Thyroid gland (tissue), 4 donors: ENCODE measurements at regions not wholly inside any gene's neighbourhood (a gene's known extent, or its start where the extent isn't known, plus 50 kb on each side); places are given as distances from the start of the nearest gene placed in this dataset.

ENCODE experiments used
- DNase-seq, 2 donors: peaks; one replicate each; pipeline ENCODE4 v3.0.0-alpha.2; 2019
- H3K27ac ChIP-seq, 3 donors: fragments of 200-600 bp; sonication (generic); 1 replicate in 2 of 3; 2 replicates in 1 of 3; pipeline ENCODE4 v1.5.1; 2016 to 2019; ENCODE audit warnings: mild to moderate bottlenecking in 1 of 3, moderate library complexity in 1 of 3
- H3K27me3 ChIP-seq: fragments of 200-600 bp; sonication (generic); one replicate; pipeline ENCODE4 v1.5.1; 2019
- H3K36me3 ChIP-seq, 2 donors: fragments of 200-600 bp; sonication (generic); one replicate each; pipeline ENCODE4 v1.5.1; 2016 to 2019
- H3K4me1 ChIP-seq, 2 donors: fragments of 200-600 bp; sonication (generic); one replicate each; pipeline ENCODE4 v1.5.1; 2017 to 2019
- H3K4me3 ChIP-seq, 3 donors: fragments of 200-600 bp; sonication (generic); replicated peaks in 1 of 3; 1 replicate in 2 of 3; 2 replicates in 1 of 3; pipeline ENCODE4 v1.5.1; 2016; ENCODE audit warnings: mild to moderate bottlenecking in 1 of 3
- H3K9me3 ChIP-seq: fragments of 200-600 bp; sonication (generic); one replicate; pipeline ENCODE4 v1.5.1; 2017
- POLR2A ChIP-seq, 2 donors: fragments of 450-650 bp; IDR thresholded peaks; one replicate each; pipeline ENCODE4 v1.6.1; 2017; ENCODE audit warnings: antibody characterized with exemption in 2 of 2, mild to moderate bottlenecking in 2 of 2, moderate library complexity in 1 of 2
- WGBS, 2 donors: methylation state at CpG; one replicate each; pipeline ENCODE4 v1.1.5; 2017; 5-methylcytosine and 5-hydroxymethylcytosine counted together
- intact Hi-C: fragments of 100-400 bp; cut with DNase I; formaldehyde crosslinking; loops from one replicate; pipeline ENCODE4 v1.15.1; 2023
- TF ChIP-seq, protein P1 (sequence below), 6 experiments: fragments of 200-600 bp in 3 of 6; fragments of 450-650 bp in 3 of 6; sonication (generic) in 3 of 6; IDR thresholded peaks; one replicate each; pipeline ENCODE4 v1.5.1; 2016 to 2019; ENCODE audit warnings: antibody characterized with exemption in 6 of 6, mild to moderate bottlenecking in 2 of 6, inconsistent platforms in 1 of 6, moderate library complexity in 1 of 6

DNA sequence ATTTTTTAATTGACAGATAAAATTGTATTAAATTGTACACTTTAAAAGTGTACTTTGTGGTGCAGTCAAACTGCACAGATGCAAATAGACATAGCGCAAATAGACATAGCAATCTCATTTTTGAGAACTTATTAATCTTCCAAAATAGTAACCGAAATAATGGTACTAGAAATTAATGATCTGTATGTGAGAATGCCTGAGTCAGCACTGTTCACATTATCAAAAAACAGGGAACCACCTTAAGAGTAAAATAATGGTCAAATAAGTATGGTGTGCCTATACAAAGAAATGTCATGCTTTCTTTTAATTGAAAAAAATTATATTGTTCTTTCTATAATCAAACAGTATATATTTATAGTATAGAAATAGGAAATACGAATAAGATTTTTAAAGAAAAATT lies 461.9 kb downstream of the EFNA5 start:
- intact Hi-C loops, result no loop called here
- H3K4me1 ChIP-seq, result no peaks in the 10 kb centered on the region
- 93 to 95% methylated on average over 3 of the region's 3 CpGs for WGBS, 2 donors

DNA sequence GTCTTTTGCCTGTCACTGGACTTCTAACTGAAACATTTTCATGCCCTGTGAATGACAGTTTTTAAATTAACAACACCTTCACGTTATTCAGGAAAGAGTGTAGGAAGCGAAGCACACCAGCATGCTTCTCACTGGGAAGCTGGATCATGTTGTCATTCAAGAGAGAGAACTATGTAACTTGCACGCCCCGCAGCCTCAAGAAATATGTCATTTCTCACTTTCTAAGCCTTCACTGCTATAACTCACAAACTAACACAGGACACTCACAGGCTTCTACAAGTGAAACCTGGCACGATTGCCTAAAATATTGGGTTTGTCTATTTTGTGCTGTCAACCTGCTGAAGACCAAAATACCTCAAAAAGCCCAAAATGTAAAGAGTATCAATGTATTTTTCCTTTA lies 466.3 kb downstream of the EFNA5 start:
- intact Hi-C loops, result no loop called here
- 76 to 79% methylated on average over 5 of the region's 5 CpGs for WGBS, 2 donors
- Histone ChIP-seq H3K4me1 (peaks cover 0 to 4% of the 10 kb centered on the region in 2 donors), H3K36me3 (no peaks in the 10 kb centered on the region), H3K27me3 (no peaks in the 10 kb centered on the region), H3K27ac (no peak overlapping the region), H3K4me3 (no peak overlapping the region), H3K9me3 (no peaks in the 10 kb centered on the region)
- DNase-seq, result peak in 1 of 2 donors; percentile 1
- no peak for TF ChIP-seq POLR2A (IDR thresholded peaks at IDR 0.05)
- TF ChIP-seq, protein P1, sequence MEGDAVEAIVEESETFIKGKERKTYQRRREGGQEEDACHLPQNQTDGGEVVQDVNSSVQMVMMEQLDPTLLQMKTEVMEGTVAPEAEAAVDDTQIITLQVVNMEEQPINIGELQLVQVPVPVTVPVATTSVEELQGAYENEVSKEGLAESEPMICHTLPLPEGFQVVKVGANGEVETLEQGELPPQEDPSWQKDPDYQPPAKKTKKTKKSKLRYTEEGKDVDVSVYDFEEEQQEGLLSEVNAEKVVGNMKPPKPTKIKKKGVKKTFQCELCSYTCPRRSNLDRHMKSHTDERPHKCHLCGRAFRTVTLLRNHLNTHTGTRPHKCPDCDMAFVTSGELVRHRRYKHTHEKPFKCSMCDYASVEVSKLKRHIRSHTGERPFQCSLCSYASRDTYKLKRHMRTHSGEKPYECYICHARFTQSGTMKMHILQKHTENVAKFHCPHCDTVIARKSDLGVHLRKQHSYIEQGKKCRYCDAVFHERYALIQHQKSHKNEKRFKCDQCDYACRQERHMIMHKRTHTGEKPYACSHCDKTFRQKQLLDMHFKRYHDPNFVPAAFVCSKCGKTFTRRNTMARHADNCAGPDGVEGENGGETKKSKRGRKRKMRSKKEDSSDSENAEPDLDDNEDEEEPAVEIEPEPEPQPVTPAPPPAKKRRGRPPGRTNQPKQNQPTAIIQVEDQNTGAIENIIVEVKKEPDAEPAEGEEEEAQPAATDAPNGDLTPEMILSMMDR (IDR thresholded peaks at IDR 0.05), result no peak

More for the DNA sequence above, 461.9 kb downstream of the EFNA5 start:
- Histone ChIP-seq H3K27me3 (no peaks in the 10 kb centered on the region), H3K36me3 (no peaks in the 10 kb centered on the region), H3K9me3 (no peaks in the 10 kb centered on the region), H3K27ac (no peak overlapping the region), H3K4me3 (no peak overlapping the region)
- no peak for DNase-seq
- TF ChIP-seq POLR2A (IDR thresholded peaks at IDR 0.05), result no peak
- TF ChIP-seq, protein P1 (IDR thresholded peaks at IDR 0.05), result no peak

DNA sequence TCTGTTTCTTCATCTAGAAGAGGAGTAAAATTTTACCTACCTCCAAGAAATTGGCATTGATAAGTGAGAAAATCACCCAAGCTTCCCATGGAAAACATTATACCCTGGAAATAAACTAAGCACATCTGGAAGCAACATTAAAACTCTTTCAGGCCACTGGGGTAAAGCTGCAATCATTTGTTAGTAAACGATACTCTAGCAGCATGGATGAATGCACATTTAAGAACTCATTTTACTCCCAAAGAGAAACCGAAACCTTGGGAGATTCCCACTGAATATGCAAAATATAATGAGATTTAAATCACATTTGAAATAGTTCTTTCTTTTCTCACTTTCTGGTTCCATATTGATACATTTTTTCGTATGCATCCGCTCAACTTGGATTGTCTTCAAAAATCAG lies 467.5 kb downstream of the EFNA5 start:
- no peaks in the 10 kb centered on the region for H3K36me3 ChIP-seq
- WGBS, 2 donors, result 60 to 78% methylated on average over 4 of the region's 4 CpGs
- no peak for DNase-seq
- H3K9me3 ChIP-seq, result no peaks in the 10 kb centered on the region
- no peak overlapping the region for H3K4me3 ChIP-seq
- no peaks in the 10 kb centered on the region for H3K27me3 ChIP-seq
- intact Hi-C loops, result no loop called here
- TF ChIP-seq POLR2A (IDR thresholded peaks at IDR 0.05), result no peak
- TF ChIP-seq, protein P1 (IDR thresholded peaks at IDR 0.05), result peak in 1 of 6 experiments; percentile 5
- H3K27ac ChIP-seq, result no peak overlapping the region
- H3K4me1 ChIP-seq, result peaks cover 0 to 4% of the 10 kb centered on the region in 2 donors

DNA sequence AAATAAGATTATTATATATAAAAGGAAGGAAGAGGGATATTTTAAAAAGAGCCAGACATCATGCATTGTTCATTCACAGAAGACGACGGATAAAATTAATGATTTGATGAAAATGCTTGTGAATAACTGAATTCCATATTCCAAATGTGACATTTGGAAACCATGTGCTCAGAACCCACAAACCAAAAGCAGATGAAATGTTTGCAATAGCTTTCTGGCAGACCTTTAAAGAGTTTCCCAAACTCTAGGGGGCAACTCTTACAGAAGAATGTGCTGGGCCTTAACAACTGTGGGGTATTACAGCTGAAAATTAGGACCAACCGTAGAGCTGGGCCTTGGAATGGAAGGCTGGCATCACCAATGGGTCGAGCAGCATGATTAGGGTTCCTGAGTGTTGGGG lies 471.0 kb downstream of the EFNA5 start:
- H3K27me3 ChIP-seq, result no peaks in the 10 kb centered on the region
- no peak overlapping the region for H3K27ac ChIP-seq
- H3K9me3 ChIP-seq, result no peaks in the 10 kb centered on the region
- H3K36me3 ChIP-seq, result no peaks in the 10 kb centered on the region
- H3K4me3 ChIP-seq, result no peak overlapping the region
- peaks cover 0 to 4% of the 10 kb centered on the region in 2 donors for H3K4me1 ChIP-seq
- WGBS, 2 donors, result 86 to 90% methylated on average over 4 of the region's 4 CpGs
- TF ChIP-seq POLR2A (IDR thresholded peaks at IDR 0.05), result no peak
- TF ChIP-seq, protein P1 (IDR thresholded peaks at IDR 0.05), result no peak
- intact Hi-C loops, result no loop called here
- DNase-seq, result no peak

DNA sequence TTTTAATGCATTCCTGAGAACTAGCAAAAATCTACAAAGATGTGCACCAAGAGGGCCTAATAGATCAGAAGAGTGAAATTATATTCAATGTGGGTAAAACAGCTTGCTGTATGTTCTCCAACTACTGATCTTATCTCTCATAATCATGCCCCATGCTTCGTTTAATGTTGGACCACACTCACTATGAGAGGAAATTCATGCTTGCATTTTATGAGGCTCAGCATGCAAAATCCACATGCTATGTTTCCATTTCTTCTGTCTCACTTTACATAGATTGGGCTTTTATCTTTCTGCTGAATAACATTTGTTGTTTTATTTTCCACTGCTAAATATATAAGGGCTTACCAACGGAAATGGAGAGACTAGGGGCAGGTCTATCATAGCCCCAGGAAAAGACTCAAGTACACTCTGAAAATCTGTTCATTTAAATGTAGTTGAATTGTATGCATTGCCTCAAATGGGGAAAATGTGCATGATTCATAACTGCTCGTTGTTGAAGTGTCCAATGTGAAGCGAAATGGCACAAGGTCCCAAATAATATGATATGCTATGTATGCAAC lies 474.2 kb downstream of the EFNA5 start:
- H3K4me3 ChIP-seq, result no peak overlapping the region

More for the DNA sequence above, 474.2 kb downstream of the EFNA5 start:
- TF ChIP-seq, protein P1 (IDR thresholded peaks at IDR 0.05), result no peak
- TF ChIP-seq POLR2A (IDR thresholded peaks at IDR 0.05), result no peak
- WGBS, 2 donors, result 82 to 87% methylated on average over 4 of the region's 4 CpGs
- H3K27me3 ChIP-seq, result no peaks in the 10 kb centered on the region
- intact Hi-C loops, result no loop called here
- DNase-seq, result no peak
- no peaks in the 10 kb centered on the region for H3K36me3 ChIP-seq
- no peaks in the 10 kb centered on the region for H3K9me3 ChIP-seq
- no peaks in the 10 kb centered on the region for H3K4me1 ChIP-seq
- no peak overlapping the region for H3K27ac ChIP-seq
